K562 (cell line): ENCODE measurements at regions not wholly inside any gene's neighbourhood (a gene's known extent, or its start where the extent isn't known, plus 50 kb on each side); places are given as distances from the start of the nearest gene placed in this dataset.

Experiments used
- ATAC-seq: fragments of 200-7000 bp; cut with Tn5 transposase; 3 replicates; pipeline ENCODE4 v1.9.1; 2020; ENCODE audit warnings: moderate library complexity
- BruUV-seq: library from RNA; stranded (reverse); fragments of 400-500 nt; replicated peaks from 2 replicates; lab custom pipeline; 2021; lab: Mats Ljungman, UMichigan
- CTCF ChIA-PET: fragments of 300-600 bp; formaldehyde crosslinking; extraction: SDS; loops from one replicate; lab custom pipeline; 2021; ENCODE audit warnings: low intra/inter-chr PET ratio; lab: Yijun Ruan, JAX
- POLR2A ChIA-PET: fragments of 300-600, 350-650 bp; sonication (Branson Sonifier 250); formaldehyde crosslinking; extraction: SDS; loops from one replicate; lab custom pipeline; 2021; ENCODE audit warnings: antibody characterized with exemption, inconsistent platforms; lab: Yijun Ruan, JAX
- DNase-seq, 4 experiments: peaks; one replicate each; pipeline versions ENCODE4 v3.0.0 to v3.0.0-alpha.2; 2011 to 2018; ENCODE audit warnings: low spot score in 3 of 4, mixed read lengths in 3 of 4; ENCODE audit errors: extremely low read depth in 1 of 4
- FAIRE-seq: peaks from 2 replicates; lab custom pipeline; 2011; peaks lifted over from hg19 to GRCh38; lab: Jason Lieb, UNC
- H2AFZ ChIP-seq: 2 replicates; pipeline ENCODE4 v1.6.0; 2011; ENCODE audit warnings: low read depth, low read length, control low read depth, inconsistent platforms
- H3K27ac ChIP-seq: fragments of 200-600 bp; 3 replicates; pipeline ENCODE4 v1.8.0; 2011; ENCODE audit warnings: low read depth, mild to moderate bottlenecking, control low read depth, inconsistent platforms, low read length, moderate library complexity, mixed read lengths; ENCODE audit errors: extremely low read depth
- H3K27me3 ChIP-seq, 2 experiments: fragments of 300-600 bp in 1 of 2; 2 replicates in 1 of 2; 3 replicates in 1 of 2; pipeline versions ENCODE4 v1.6.0 to v1.8.0; 2011; ENCODE audit warnings: inconsistent platforms in 2 of 2, low read length in 2 of 2, mild to moderate bottlenecking in 1 of 2, mixed read lengths in 1 of 2, moderate library complexity in 1 of 2; ENCODE audit not compliant: control insufficient read depth in 2 of 2, insufficient read depth in 2 of 2
- H3K36me3 ChIP-seq: fragments of 300-600 bp; 3 replicates; pipeline ENCODE4 v1.8.0; 2011; ENCODE audit warnings: mild to moderate bottlenecking, low read length, inconsistent platforms; ENCODE audit not compliant: control insufficient read depth, insufficient read depth
- H3K4me1 ChIP-seq, 2 experiments: fragments of 200-600 bp in 1 of 2; replicated peaks in 1 of 2; 2 replicates in 1 of 2; 3 replicates in 1 of 2; pipeline versions ENCODE4 v1.5.1 to v1.8.0; 2011; ENCODE audit warnings: inconsistent platforms in 2 of 2, low read length in 2 of 2, mild to moderate bottlenecking in 1 of 2, mixed read lengths in 1 of 2, moderate library complexity in 1 of 2; ENCODE audit not compliant: control insufficient read depth in 2 of 2, insufficient read depth in 2 of 2
- H3K4me2 ChIP-seq: 2 replicates; pipeline ENCODE4 v1.6.1; 2011; ENCODE audit warnings: low read length, control low read depth, inconsistent platforms, mixed read lengths; ENCODE audit not compliant: insufficient read depth
- H3K4me3 ChIP-seq: fragments of 200-600 bp; sonication (generic), shearing (Covaris generic); 2 replicates; pipeline ENCODE4 v1.5.1; 2016; ENCODE audit warnings: control low read depth, inconsistent platforms
- H3K79me2 ChIP-seq: fragments of 200-600 bp; 3 replicates; pipeline ENCODE4 v1.8.0; 2011; ENCODE audit warnings: low read length, inconsistent platforms; ENCODE audit not compliant: control insufficient read depth, insufficient read depth
- H3K9ac ChIP-seq, 2 experiments: 2 replicates each; pipeline versions ENCODE4 v1.6.0 to v1.6.1; 2011; ENCODE audit warnings: low read depth in 2 of 2, low read length in 2 of 2, control low read depth in 1 of 2, inconsistent platforms in 1 of 2, mild to moderate bottlenecking in 1 of 2, mixed read lengths in 1 of 2; ENCODE audit not compliant: insufficient read depth in 1 of 2
- H3K9me1 ChIP-seq: one replicate; pipeline ENCODE4 v1.6.0; 2011; ENCODE audit warnings: inconsistent platforms, mild to moderate bottlenecking, low read length, moderate library complexity; ENCODE audit not compliant: control insufficient read depth, insufficient read depth
- H3K9me3 ChIP-seq: replicated peaks from 2 replicates; pipeline ENCODE4 v1.5.1; 2011; ENCODE audit warnings: low read depth, low read length, inconsistent platforms; ENCODE audit not compliant: control insufficient read depth, insufficient read depth
- H4K20me1 ChIP-seq: replicated peaks from 2 replicates; pipeline ENCODE4 v1.6.1; 2011; ENCODE audit warnings: low read length, inconsistent platforms, mixed read lengths; ENCODE audit not compliant: control insufficient read depth, insufficient read depth
- EHMT2 ChIP-seq: fragments of 450-650 bp; IDR thresholded peaks from 2 replicates; pipeline ENCODE4 v1.6.1; 2018; ENCODE audit warnings: antibody characterized with exemption
- ELF2 ChIP-seq: fragments of 250-450 bp; sonication (Bioruptor Pico); IDR thresholded peaks from 2 replicates; pipeline ENCODE4 v1.5.0; 2021; ENCODE audit warnings: mild to moderate bottlenecking
- NRF1 ChIP-seq, 2 experiments: fragments of 450-650 bp; IDR thresholded peaks in 1 of 2; conservative IDR thresholded peaks in 1 of 2; 2 replicates each; pipeline ENCODE4 v1.6.1; 2014; ENCODE audit warnings: mild to moderate bottlenecking in 2 of 2
- ZBTB2 ChIP-seq: fragments of 450-650 bp; IDR thresholded peaks from 2 replicates; pipeline ENCODE4 v1.6.1; 2016; ENCODE audit warnings: antibody characterized with exemption
- ZNF12 ChIP-seq: sonication (generic); formaldehyde crosslinking; IDR thresholded peaks from 2 replicates; pipeline ENCODE4 v1.4.0; 2020; ENCODE audit warnings: mild to moderate bottlenecking, missing genetic modification reagents
- WGBS: fragments of 100-300 bp; shearing (Covaris generic); methylation state at CpG from one replicate; pipeline ENCODE4 v1.1.6; 2016; ENCODE audit warnings: low coverage, mixed read lengths; ENCODE audit not compliant: insufficient coverage; ENCODE audit errors: missing lambda C conversion rate; 5-methylcytosine and 5-hydroxymethylcytosine counted together
- in situ Hi-C: fragments of 300-500 bp; cut with MboI; formaldehyde crosslinking; loops from 4 replicates; pipeline ENCODE4 v1.15.0; 2018; ENCODE audit warnings: inconsistent platforms, mixed read lengths
- intact Hi-C: fragments of 100-400 bp; cut with micrococcal nuclease; formaldehyde crosslinking; loops from 2 replicates; pipeline ENCODE4 v1.14.2; 2022

GRCh38 chr18:34158881-34159690, 65.6 kb downstream of the NOL4 start:
- H3K4me3 ChIP-seq, result no peak overlapping the region
- H3K79me2 ChIP-seq, result no peaks in the 10 kb centered on the region
- no TSS peak for BruUV-seq
- H3K4me2 ChIP-seq, result no peak overlapping the region
- H4K20me1 ChIP-seq, result no peaks in the 10 kb centered on the region
- no peaks in the 10 kb centered on the region for H3K4me1 ChIP-seq
- H3K36me3 ChIP-seq, result no peaks in the 10 kb centered on the region
- ChIA-PET CTCF (no interaction called here), POLR2A (no interaction called here)
- no peaks in the 10 kb centered on the region for H3K9me1 ChIP-seq
- no peak overlapping the region for H3K9ac ChIP-seq
- H3K27me3 ChIP-seq, result no peaks in the 10 kb centered on the region
- peaks cover 1% of the 10 kb centered on the region; the same call in 1 of the 2 replicates for H3K9me3 ChIP-seq
- FAIRE-seq (no peak), DNase-seq (no peak), ATAC-seq (no peak)
- in situ Hi-C loops (loop anchor here (10.0 kb wide), 1 partner anchor 56 kb away; no protein-coding TSS in a partner anchor), intact Hi-C loops (no loop called here)
- under 1% methylated on average over 38 of the region's 54 CpGs for WGBS
- no peak overlapping the region for H3K27ac ChIP-seq
- no peak overlapping the region for H2AFZ ChIP-seq
- TF ChIP-seq ZNF12 (CRISPR knock-in tag), result no peak
- TF ChIP-seq ZBTB2, result no peak

- DNase-seq, result no peak
- TF ChIP-seq ELF2 (CRISPR knock-in tag) (no peak), EHMT2 (no peak), NRF1 (conservative IDR thresholded peaks at IDR 0.05 in 1 of 2, IDR thresholded peaks at IDR 0.05 in 1 of 2) (no peak)
- TF ChIP-seq, all 486 proteins: peak for 0
- Histone ChIP-seq H3K9ac (no peak overlapping the region), H3K4me3 (no peak overlapping the region), H3K79me2 (no peaks in the 10 kb centered on the region), H3K4me2 (no peak overlapping the region), H3K9me3 (no peaks in the 10 kb centered on the region; the same call in 1 of the 2 replicates), H4K20me1 (no peaks in the 10 kb centered on the region), H2AFZ (no peak overlapping the region), H3K27ac (no peak overlapping the region), H3K36me3 (no peaks in the 10 kb centered on the region), H3K27me3 (no peaks in the 10 kb centered on the region), H3K9me1 (no peaks in the 10 kb centered on the region), H3K4me1 (no peaks in the 10 kb centered on the region)
- CTCF ChIA-PET, result no interaction called here
- in situ Hi-C loops (loop anchor here (10.0 kb wide), 1 partner anchor 61 kb away; no protein-coding TSS in a partner anchor), intact Hi-C loops (no loop called here)
- no TSS peak for BruUV-seq
- ATAC-seq (no peak), FAIRE-seq (no peak)
- 0% methylated on average over 1 of the region's 1 CpG for WGBS
- POLR2A ChIA-PET, result no interaction called here
Observed at GRCh38 chr18:34153711-34154110, 71.0 kb downstream of the NOL4 start.
